Muscle layer of colon (tissue), 2 donors: ENCODE measurements at regions not wholly inside any gene's neighbourhood (a gene's known extent, or its start where the extent isn't known, plus 50 kb on each side); places are given as distances from the start of the nearest gene placed in this dataset.

Experiments used
- H3K27ac ChIP-seq: one replicate; pipeline ENCODE4 v1.7.0; 2013; ENCODE audit warnings: low read depth, mild to moderate bottlenecking, low read length, moderate library complexity
- H3K27me3 ChIP-seq, 2 donors: one replicate each; pipeline ENCODE4 v1.7.0; 2013; ENCODE audit warnings: low read length in 2 of 2, mild to moderate bottlenecking in 2 of 2; ENCODE audit not compliant: insufficient read depth in 2 of 2, control insufficient read depth in 1 of 2
- H3K36me3 ChIP-seq: one replicate; pipeline ENCODE4 v1.7.0; 2013; ENCODE audit warnings: mild to moderate bottlenecking, low read length; ENCODE audit not compliant: insufficient read depth
- H3K4me1 ChIP-seq: one replicate; pipeline ENCODE4 v1.7.0; 2013; ENCODE audit warnings: mild to moderate bottlenecking, low read length; ENCODE audit not compliant: insufficient read depth
- H3K4me3 ChIP-seq, 2 donors: one replicate each; pipeline ENCODE4 v1.7.0; 2013; ENCODE audit warnings: low read length in 2 of 2, low read depth in 1 of 2, mild to moderate bottlenecking in 1 of 2, moderate library complexity in 1 of 2
- H3K9ac ChIP-seq: one replicate; pipeline ENCODE4 v1.7.0; 2013; ENCODE audit warnings: low read length
- H3K9me3 ChIP-seq: one replicate; pipeline ENCODE4 v1.7.0; 2013; ENCODE audit warnings: mild to moderate bottlenecking, low read length
- donor health status: abdominal sarcoma.
- donor health status: Adenocarcinoma of cecum.

GRCh38 chr2:19775838-19776237, 125.9 kb downstream of the TTC32 start:
- no peaks in the 10 kb centered on the region for H3K9me3 ChIP-seq
- no peak overlapping the region for H3K4me3 ChIP-seq
- no peaks in the 10 kb centered on the region for H3K27me3 ChIP-seq
- H3K36me3 ChIP-seq: no peaks in the 10 kb centered on the region
- peaks cover 9% of the 10 kb centered on the region for H3K4me1 ChIP-seq
- no peak overlapping the region for H3K27ac ChIP-seq
- H3K9ac ChIP-seq: no peak overlapping the region

- Histone ChIP-seq H3K27ac (no peak overlapping the region), H3K4me3 (no peak overlapping the region), H3K4me1 (peaks cover 9% of the 10 kb centered on the region), H3K27me3 (no peaks in the 10 kb centered on the region), H3K9ac (no peak overlapping the region), H3K36me3 (no peaks in the 10 kb centered on the region), H3K9me3 (no peaks in the 10 kb centered on the region)
Observed at GRCh38 chr2:19775315-19775714, 126.5 kb downstream of the TTC32 start.

GRCh38 chr2:19774805-19775176, 127.0 kb downstream of the TTC32 start:
- no peak overlapping the region for H3K9ac ChIP-seq
- H3K27ac ChIP-seq: no peak overlapping the region
- H3K4me3 ChIP-seq: no peak overlapping the region
- H3K27me3 ChIP-seq: no peaks in the 10 kb centered on the region
- peaks cover 9% of the 10 kb centered on the region for H3K4me1 ChIP-seq
- no peaks in the 10 kb centered on the region for H3K9me3 ChIP-seq
- no peaks in the 10 kb centered on the region for H3K36me3 ChIP-seq

- peaks cover 9% of the 10 kb centered on the region for H3K4me1 ChIP-seq
- no peak overlapping the region for H3K4me3 ChIP-seq
- H3K36me3 ChIP-seq: no peaks in the 10 kb centered on the region
- no peaks in the 10 kb centered on the region for H3K27me3 ChIP-seq
- no peaks in the 10 kb centered on the region for H3K9me3 ChIP-seq
- H3K27ac ChIP-seq: no peak overlapping the region
- H3K9ac ChIP-seq: no peak overlapping the region
Observed at GRCh38 chr2:19772981-19773380, 128.8 kb downstream of the TTC32 start.

GRCh38 chr2:19769513-19769912, 132.3 kb downstream of the TTC32 start:
- no peak overlapping the region for H3K4me3 ChIP-seq
- no peak overlapping the region for H3K9ac ChIP-seq
- H3K4me1 ChIP-seq: peaks cover 4% of the 10 kb centered on the region
- no peaks in the 10 kb centered on the region for H3K9me3 ChIP-seq
- H3K36me3 ChIP-seq: no peaks in the 10 kb centered on the region
- H3K27me3 ChIP-seq: no peaks in the 10 kb centered on the region
- no peak overlapping the region for H3K27ac ChIP-seq

GRCh38 chr2:19767899-19768298, 133.9 kb downstream of the TTC32 start:
- Histone ChIP-seq H3K36me3 (no peaks in the 10 kb centered on the region), H3K27ac (no peak overlapping the region), H3K4me1 (peaks cover 7% of the 10 kb centered on the region), H3K4me3 (no peak overlapping the region), H3K9me3 (no peaks in the 10 kb centered on the region), H3K27me3 (no peaks in the 10 kb centered on the region), H3K9ac (no peak overlapping the region)

DNA sequence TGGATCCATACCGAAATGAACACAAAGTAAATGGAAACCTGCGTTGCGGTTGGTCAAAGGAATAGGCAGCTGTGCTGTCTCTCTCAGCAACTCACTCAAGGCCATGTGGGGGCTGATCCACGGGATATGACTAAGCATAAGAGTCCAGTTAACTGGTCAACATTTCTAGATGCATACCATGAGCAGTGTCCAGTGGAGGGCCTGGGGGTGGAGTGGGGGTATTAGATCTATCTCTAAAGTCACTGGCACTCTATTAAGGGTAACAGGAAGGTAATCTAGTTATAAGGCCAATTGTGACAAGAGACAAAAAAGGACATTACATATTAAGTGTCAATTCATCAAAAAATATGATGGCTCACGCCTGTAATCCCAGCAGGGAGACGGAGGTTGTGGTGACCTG, 136.8 kb downstream of the TTC32 start:
- Histone ChIP-seq H3K4me3 (no peak overlapping the region), H3K9me3 (no peaks in the 10 kb centered on the region), H3K27me3 (no peaks in the 10 kb centered on the region), H3K27ac (no peak overlapping the region), H3K36me3 (no peaks in the 10 kb centered on the region), H3K9ac (no peak overlapping the region), H3K4me1 (peaks cover 18% of the 10 kb centered on the region)

DNA sequence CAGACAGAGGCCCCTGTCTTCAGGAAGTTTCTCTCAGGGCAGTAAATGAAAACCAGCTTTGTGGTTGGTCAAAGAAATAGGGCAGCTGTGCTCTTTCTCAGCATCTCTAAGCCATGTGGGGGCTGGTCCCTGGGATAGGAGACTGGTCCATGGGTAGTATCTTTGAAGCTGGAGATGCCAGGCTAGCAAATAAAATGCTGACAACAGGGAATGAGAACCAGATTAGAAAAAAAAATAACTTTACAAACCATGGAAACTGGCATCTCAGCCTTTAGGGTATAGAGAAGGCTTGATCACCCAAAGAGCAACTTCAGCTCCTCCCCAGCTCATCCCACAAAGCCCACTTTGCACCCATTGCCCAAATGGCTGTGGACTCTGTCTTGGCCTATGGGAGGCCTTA, 138.1 kb downstream of the TTC32 start:
- H3K4me1 ChIP-seq: peaks cover 19% of the 10 kb centered on the region
- H3K27me3 ChIP-seq: no peaks in the 10 kb centered on the region
- no peaks in the 10 kb centered on the region for H3K9me3 ChIP-seq
- no peak overlapping the region for H3K4me3 ChIP-seq
- H3K36me3 ChIP-seq: no peaks in the 10 kb centered on the region
- no peak overlapping the region for H3K9ac ChIP-seq
- H3K27ac ChIP-seq: no peak overlapping the region

DNA sequence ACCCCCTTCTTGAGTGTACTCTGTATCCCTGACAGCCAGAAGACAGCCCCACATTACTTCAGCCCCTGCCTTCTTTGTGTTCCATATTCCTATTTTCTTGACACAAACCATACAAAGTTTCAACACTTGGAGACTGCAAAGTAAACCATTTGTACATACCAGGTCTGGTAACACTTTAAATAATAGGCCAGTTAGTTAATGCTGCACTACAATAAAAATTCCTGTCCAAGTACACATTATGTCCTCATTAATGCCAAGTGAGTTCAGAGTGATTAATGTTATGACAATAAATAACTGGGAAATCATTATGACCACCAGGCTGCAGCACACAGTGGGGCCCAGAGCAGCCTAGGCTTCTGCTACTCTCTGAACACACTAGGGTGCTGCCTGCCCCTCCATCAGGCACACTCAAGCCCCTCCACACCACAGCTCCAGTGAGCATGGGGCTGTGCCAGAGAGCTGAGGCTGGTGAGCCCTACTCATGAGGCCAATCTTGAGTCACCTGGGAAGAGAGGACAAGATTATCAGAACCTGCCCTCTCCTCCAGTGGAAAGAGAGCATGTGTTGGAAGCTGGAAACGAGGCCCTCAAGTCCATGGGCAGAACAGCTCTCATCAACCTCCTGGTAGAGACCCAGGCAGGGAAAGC, 138.7 kb downstream of the TTC32 start:
- no peak overlapping the region for H3K4me3 ChIP-seq
- H3K27me3 ChIP-seq: no peaks in the 10 kb centered on the region
- H3K27ac ChIP-seq: no peak overlapping the region
- no peaks in the 10 kb centered on the region for H3K36me3 ChIP-seq
- peaks cover 23% of the 10 kb centered on the region for H3K4me1 ChIP-seq
- no peaks in the 10 kb centered on the region for H3K9me3 ChIP-seq
- H3K9ac ChIP-seq: no peak overlapping the region

DNA sequence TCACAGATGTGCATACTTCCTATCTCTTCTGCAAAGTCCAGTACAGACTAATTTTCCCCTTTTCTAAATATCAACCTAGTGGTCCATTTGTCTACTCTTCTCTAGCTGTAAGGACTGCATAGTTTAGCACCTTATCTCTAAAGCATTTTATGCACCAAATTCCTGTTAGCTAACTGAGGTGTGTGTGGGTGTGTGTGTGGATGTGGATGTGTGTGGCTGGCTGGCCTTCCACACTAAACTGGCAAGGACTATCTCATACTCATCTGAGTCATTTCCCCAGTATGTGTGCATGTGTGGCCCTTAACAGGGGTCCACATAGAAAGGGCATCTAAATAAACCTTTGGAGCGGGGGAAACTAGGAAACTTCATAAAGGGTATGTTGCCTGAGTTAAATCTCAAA, 139.6 kb downstream of the TTC32 start:
- Histone ChIP-seq H3K36me3 (no peaks in the 10 kb centered on the region), H3K4me1 (peaks cover 23% of the 10 kb centered on the region), H3K27ac (no peak overlapping the region), H3K9me3 (no peaks in the 10 kb centered on the region), H3K9ac (no peak overlapping the region), H3K27me3 (no peaks in the 10 kb centered on the region), H3K4me3 (no peak overlapping the region)

GRCh38 chr2:19759880-19760279, 141.9 kb downstream of the TTC32 start:
- Histone ChIP-seq H3K9ac (no peak overlapping the region), H3K9me3 (no peaks in the 10 kb centered on the region), H3K36me3 (no peaks in the 10 kb centered on the region), H3K4me3 (no peak overlapping the region), H3K4me1 (peaks cover 23% of the 10 kb centered on the region), H3K27ac (no peak overlapping the region), H3K27me3 (no peaks in the 10 kb centered on the region)

DNA sequence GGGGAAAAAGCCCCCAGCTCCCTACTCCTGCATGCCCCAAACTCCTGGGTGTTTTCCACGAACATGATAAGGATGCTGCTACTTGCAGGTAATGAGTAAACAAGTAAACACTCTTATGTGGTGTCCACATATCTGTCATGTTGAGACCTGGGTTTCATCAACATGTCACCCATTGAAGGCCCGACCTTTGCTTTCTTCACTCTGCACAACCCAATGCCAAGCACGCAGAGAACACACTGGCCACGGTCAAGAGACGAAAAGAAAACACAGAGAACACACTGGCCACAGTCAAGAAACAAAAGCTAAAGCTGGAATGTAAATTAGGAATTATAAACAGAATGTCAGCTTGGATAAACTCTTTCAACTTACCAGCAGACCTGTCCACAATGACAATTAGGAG, 143.1 kb downstream of the TTC32 start:
- Histone ChIP-seq H3K27ac (no peak overlapping the region), H3K9ac (no peak overlapping the region), H3K9me3 (no peaks in the 10 kb centered on the region), H3K4me3 (no peak overlapping the region), H3K4me1 (peaks cover 23% of the 10 kb centered on the region), H3K36me3 (no peaks in the 10 kb centered on the region), H3K27me3 (no peaks in the 10 kb centered on the region)
